ENCODE measurements at regions not wholly inside any gene's neighbourhood (a gene's known extent, or its start where the extent isn't known, plus 50 kb on each side); places are given as distances from the start of the nearest gene placed in this dataset.

- no peak overlapping the region for H3K4me3 ChIP-seq
- TF ChIP-seq CTCF (IDR thresholded peaks at IDR 0.05) = no peak
- TF ChIP-seq POLR2A (IDR thresholded peaks at IDR 0.05) = no peak
- intact Hi-C loops (cut with DNase I) = loop anchor here (5.0 kb wide), 1 partner anchor 212 kb away; no protein-coding TSS in a partner anchor
- H3K9me3 ChIP-seq = no peaks in the 10 kb centered on the region
- no peaks in the 10 kb centered on the region for H3K27me3 ChIP-seq
- DNase-seq (no peak), ATAC-seq (no peak)
- no peak overlapping the region for H3K27ac ChIP-seq
- no peaks in the 10 kb centered on the region for H3K36me3 ChIP-seq (replicated peaks in 1 of 2; ENCODE audit: insufficient read depth in 1 of 2, low read depth in 2 of 2)
- 27 to 30% methylated on average over 10 of the region's 10 CpGs for WGBS, 2 donors
- H3K4me1 ChIP-seq = peaks cover 14% of the 10 kb centered on the region
These were observed 51.9 kb upstream of the FAM180A start for GRCh38 chr7:135800560-135800959.

DNA sequence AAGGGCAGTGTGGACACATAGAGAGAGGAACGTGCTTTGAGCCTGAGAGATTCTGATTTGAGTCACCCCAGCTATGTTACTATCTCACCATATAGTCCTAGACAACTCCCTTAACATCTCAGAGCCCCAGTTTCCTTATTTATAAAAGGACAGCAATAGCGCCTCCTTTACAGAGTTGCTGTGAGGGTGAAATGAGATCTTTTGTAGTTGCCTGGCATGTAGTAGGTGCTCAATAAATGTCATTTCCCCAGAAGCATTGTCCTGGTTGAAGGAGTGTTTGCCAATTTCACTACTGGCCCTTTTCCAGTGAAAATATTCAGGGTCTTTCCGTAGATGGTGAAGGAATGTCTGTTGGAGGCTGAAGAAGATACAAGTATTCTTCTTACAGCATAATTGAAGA lies 51.3 kb upstream of the FAM180A start:
- WGBS, 2 donors = 66 to 72% methylated on average over 3 of the region's 3 CpGs
- no peaks in the 10 kb centered on the region for H3K27me3 ChIP-seq
- ATAC-seq = no peak

More for the DNA sequence above, 51.3 kb upstream of the FAM180A start:
- no peaks in the 10 kb centered on the region for H3K9me3 ChIP-seq
- TF ChIP-seq CTCF (IDR thresholded peaks at IDR 0.05) (no peak), POLR2A (IDR thresholded peaks at IDR 0.05) (no peak)
- intact Hi-C loops (cut with DNase I) = loop anchor here (5.0 kb wide), 1 partner anchor 212 kb away; no protein-coding TSS in a partner anchor
- no peak overlapping the region for H3K4me3 ChIP-seq
- DNase-seq = no peak
- H3K36me3 ChIP-seq (replicated peaks in 1 of 2; ENCODE audit: insufficient read depth in 1 of 2, low read depth in 2 of 2) = no peaks in the 10 kb centered on the region
- H3K27ac ChIP-seq = no peak overlapping the region
- H3K4me1 ChIP-seq = peaks cover 14% of the 10 kb centered on the region

Data from body of pancreas (tissue), 4 donors.